HG03025 (cell line): ENCODE measurements at regions not wholly inside any gene's neighbourhood (a gene's known extent, or its start where the extent isn't known, plus 50 kb on each side); places are given as distances from the start of the nearest gene placed in this dataset.
"Not testable (repeated sequence)": the region's sequence is repeated elsewhere in the genome, so short reads cannot be mapped to it uniquely, and the experiment has no call there.

Source experiments
- ATAC-seq: cut with Tn5 transposase; IDR thresholded peaks from one replicate; pipeline ENCODE4 v1.9.1; 2021; ENCODE audit warnings: mild to moderate bottlenecking, moderate library complexity; ENCODE audit not compliant: unreplicated experiment, low FRiP score

DNA sequence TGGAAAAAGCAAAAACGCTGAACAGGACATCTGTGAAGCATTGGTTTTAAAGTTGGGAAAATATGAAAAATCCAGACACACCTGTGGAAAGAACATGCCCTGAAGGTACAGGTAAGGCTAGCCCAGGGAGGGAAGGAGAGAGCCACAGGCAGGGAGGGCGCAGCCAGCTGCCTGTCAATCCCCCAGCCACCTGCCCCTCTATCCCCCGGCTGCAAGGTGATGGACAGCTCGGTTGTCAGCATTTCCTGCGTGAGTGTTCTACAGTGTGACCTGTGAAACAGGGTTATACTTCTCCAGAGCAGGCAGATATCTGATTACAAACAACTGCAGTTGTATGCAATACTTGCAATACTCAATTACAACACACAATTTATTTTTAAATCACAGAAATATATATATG lies 358.1 kb downstream of the SMOC2 start:
- ATAC-seq = no peak

DNA sequence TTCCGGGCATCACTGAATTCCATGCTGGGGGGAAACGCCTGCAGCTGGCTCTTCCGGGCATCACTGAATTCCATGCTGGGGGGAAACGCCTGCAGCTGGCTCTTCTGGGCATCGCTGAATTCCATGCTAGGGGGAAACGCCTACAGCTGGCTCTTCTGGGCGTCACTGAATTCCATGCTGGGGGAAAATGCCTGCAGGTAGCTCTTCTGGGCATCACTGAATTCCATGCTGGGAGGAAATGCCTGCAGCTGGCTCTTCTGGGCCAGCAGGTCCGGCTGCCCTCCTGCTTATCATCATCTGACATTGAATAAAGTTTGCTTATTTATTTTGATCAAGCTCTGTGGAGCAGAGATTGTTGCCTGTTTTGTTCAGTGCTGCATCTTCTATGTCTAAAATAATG lies 355.1 kb downstream of the SMOC2 start:
- ATAC-seq = no peak

DNA sequence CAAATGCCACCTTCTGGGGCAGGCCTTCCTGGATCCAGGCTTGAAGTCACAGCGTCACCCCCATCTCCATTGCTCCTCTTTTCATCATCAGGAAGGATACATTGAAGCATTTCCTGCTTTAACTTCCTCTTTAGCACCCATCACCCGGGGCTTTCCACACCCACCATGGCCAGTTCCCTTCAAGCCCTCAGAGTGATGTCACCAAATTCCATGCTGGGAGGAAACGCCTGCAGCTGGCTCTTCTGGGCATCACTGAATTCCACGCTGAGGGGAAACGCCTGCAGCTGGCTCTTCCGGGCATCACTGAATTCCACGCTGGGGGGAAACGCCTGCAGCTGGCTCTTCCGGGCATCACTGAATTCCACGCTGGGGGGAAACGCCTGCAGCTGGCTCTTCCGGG lies 354.6 kb downstream of the SMOC2 start:
- not testable (repeated sequence) for ATAC-seq

GRCh38 chr6:168794491-168794890 lies 353.5 kb downstream of the SMOC2 start:
- ATAC-seq = no peak

- no peak for ATAC-seq
Observed at GRCh38 chr6:168793649-168794048, 352.7 kb downstream of the SMOC2 start.

DNA sequence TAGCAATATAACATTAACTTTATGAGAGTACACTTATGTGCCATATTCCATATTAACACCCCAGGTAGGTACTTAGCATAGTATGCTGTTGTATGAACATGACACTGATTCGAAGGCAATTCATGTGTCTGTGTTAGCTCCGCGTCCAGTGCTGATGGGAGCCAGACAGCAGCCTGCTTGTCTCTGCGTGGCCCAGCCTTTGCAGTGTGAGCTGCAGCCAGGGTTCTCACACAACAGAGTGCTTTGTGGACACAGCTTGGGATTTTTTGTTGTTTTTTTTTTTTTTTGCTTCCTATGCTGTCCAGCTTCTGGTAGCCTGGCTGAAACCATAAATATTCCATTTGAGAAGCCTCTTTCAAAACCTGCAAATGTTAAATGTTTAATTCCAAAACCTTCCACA lies 350.9 kb downstream of the SMOC2 start:
- no peak for ATAC-seq

- ATAC-seq = no peak
Observed at GRCh38 chr6:168789699-168790098, 348.7 kb downstream of the SMOC2 start.

DNA sequence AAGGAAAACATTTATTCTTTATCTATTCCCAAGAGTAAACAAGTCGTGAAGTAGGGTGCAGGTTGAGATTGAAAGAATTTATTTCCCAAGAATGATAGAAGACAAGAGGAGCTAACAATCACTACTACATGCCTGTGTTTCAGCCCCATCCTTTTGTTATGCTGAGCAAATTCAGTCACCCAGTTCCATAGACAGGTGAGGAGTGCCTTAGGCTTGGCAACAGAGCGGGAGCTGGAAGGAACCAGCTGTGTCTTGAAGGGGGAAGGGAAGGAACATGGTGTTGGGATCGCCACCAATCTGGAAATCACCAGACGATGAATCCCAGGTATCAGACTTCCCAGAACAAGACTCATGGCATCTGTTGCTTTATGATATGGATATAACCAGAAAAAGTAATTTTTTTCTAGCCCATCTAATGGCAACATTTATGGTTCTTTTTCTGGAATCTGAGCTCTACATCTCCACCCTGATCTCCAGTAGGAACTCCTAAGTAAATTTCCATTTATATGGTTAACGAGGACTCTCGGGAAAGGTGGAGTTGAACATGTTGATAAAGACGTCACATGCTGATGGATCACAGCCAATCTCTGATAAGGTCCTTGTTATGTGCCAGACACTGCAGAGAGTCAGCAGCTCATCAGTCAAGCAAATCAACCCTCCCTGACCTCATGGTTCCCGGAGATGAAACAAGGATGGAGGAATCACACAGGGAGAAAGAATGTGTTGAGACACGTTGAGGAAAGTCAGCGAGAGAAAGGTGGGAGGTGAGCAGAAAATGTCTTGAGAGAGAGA lies 344.9 kb downstream of the SMOC2 start:
- ATAC-seq = no peak

GRCh38 chr6:168784426-168784825 lies 343.4 kb downstream of the SMOC2 start:
- no peak for ATAC-seq

- no peak for ATAC-seq
Observed at GRCh38 chr6:168783720-168784119, 342.7 kb downstream of the SMOC2 start.

DNA sequence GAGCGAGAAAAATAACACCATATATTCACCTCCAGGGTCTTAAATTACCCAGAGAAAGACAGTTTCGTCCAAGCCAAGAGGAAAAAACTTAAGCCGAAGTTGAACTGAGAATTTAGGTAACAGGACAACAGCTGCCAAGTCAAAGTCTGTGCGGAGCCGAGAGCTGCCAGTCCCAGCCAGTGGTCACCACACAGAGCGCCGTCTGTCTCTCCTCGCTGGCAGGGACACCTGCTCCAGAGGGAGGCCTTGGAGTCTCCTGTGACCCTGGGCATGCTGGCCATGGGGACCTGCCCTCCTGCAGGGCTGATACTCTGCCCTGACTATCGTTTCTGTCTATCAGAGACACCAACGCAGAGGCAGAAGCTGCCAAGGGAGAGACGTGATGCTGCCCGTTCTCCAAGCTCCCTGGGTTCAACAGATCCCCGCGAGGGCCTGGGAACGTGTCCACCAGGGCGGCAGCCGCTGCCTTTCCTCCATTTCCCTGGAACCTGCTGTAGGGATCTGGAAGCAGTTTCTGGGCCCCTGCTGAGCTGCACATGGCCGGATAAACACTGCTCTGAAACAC lies 341.3 kb downstream of the SMOC2 start:
- no peak for ATAC-seq

GRCh38 chr6:168778201-168778600 lies 337.2 kb downstream of the SMOC2 start:
- ATAC-seq = no peak

GRCh38 chr6:168774381-168774780 lies 333.4 kb downstream of the SMOC2 start:
- no peak for ATAC-seq

GRCh38 chr6:168773788-168774187 lies 332.8 kb downstream of the SMOC2 start:
- ATAC-seq = no peak

GRCh38 chr6:168765752-168766151 lies 324.8 kb downstream of the SMOC2 start:
- no peak for ATAC-seq

- no peak for ATAC-seq
Observed at GRCh38 chr6:168756009-168756634, 315.1 kb downstream of the SMOC2 start.

GRCh38 chr6:168746643-168747042 lies 305.7 kb downstream of the SMOC2 start:
- no peak for ATAC-seq

DNA sequence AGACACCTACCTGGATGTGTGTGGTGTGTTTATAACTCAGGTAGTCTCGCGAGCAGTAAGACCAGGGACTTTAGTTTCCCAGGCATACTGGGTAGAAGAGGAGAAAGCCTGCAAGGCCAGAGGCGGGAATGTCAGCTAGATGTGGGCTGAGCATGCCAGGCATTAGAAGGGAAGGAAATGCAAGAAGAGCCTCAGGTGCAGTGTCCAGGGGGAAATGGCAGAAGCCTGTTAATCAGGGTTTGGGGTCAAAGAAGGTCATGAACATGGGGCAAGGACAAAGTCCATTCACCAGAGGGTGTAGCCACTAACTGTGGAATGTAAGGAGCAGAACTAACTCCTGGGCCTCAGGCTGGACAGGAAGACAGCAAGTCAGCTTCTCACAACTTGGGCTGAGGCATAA lies 305.0 kb downstream of the SMOC2 start:
- no peak for ATAC-seq

DNA sequence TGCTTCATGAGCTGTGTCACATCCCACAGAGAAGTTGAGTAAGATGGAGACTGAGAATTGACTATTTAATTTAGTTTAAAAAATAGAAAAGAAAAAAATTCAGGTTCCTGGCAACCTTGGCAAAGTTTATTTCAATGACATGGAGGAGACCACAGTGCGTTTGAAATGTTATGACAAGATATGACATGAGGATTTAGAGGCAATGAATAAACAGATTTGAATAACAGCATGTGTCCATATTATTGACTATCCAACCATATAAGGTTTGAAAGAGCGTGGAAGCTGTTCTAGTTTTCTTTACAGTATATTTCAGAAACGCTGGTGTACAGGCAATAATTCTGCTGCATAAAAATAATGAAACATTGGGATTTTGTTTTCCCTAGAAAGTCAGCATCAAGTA lies 303.9 kb downstream of the SMOC2 start:
- no peak for ATAC-seq

- ATAC-seq = no peak
Observed at GRCh38 chr6:168741942-168742782, 301.2 kb downstream of the SMOC2 start.

DNA sequence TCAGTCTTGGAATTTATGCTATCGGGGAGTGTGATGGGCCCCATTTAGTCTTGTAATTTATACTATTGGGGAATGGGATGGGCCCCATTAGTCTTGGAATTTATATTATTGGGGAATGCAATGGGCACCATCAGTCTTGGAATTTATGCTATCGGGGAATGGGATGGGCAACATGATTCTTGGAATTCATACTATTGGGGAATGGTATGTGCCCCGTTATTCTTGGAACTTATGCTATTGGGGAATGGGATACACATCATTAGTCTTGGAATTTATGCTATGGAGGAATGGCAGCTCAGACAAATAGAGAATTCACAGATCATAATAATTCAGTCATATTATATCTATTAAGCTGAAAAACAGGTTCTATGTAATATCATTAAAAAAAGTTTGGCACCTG lies 300.3 kb downstream of the SMOC2 start:
- no peak for ATAC-seq
